Nucleus accumbens (tissue), 56 donors: ENCODE measurements at regions not wholly inside any gene's neighbourhood (a gene's known extent, or its start where the extent isn't known, plus 50 kb on each side); places are given as distances from the start of the nearest gene placed in this dataset.

ENCODE experiments used
- DNase-seq, 56 donors: peaks; one replicate each; lab custom pipeline; 2025; lab: John Stamatoyannopoulos, UW

DNA sequence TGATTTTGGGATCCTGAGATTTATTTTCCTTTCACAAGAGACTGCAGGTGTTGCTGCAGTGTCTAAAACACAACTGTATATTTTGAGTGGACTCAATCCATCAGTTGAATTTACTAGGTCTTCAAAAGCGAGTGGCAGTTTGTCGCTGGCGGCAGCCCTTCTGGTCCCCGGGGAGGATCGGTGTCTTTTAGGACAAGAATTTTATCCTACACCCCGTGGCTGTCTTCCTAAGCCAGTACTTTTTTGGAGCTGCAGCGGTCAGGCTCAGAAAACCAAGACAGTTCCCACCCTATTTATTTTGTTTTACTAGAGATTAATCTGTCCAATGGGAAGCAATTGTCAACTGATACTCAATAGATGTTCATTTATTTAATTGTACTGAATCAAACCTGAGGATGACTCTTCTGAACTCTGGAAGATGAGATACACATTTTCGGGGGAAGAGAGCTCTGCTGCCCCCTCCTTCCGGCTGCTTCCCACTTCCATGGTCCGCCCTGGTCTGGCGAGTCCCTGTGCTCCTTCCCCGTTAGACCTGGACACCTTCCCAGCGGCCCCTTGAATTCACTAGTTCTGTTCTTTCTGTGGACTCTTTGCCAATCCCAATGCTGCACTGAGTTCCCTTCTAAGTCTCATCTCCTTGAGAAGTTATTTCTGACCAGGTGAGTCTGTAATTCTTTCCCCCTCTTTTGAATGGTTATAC is 90.6 kb downstream of the ERMARD start:
- no peak for DNase-seq

DNA sequence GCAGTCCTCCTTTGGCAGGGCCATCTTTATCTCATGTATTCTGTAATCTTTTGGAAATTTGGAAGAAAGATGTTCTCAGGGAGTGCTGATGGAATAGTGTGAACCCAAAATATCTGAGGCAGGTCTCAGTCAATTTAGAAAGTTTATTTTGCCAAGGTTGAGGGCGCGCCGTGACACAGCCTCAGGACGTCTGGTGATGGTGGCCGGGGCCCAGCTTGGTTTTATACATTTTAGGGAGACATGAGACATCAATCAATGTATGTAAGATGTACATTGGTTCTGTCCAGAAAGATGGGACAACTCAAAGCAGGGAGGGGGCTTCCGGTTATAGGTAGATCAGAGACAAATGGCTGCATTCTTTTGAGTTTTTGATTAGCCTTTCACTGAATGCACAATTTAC is 89.8 kb downstream of the ERMARD start:
- DNase-seq: no peak

- DNase-seq: peak in 1 of 56 donors; percentile 57
These were observed 88.6 kb downstream of the ERMARD start for GRCh38 chr6:169839898-169840631.

GRCh38 chr6:169839493-169839892 is 88.1 kb downstream of the ERMARD start:
- no peak for DNase-seq

GRCh38 chr6:169839029-169839481 is 87.6 kb downstream of the ERMARD start:
- DNase-seq: no peak

DNA sequence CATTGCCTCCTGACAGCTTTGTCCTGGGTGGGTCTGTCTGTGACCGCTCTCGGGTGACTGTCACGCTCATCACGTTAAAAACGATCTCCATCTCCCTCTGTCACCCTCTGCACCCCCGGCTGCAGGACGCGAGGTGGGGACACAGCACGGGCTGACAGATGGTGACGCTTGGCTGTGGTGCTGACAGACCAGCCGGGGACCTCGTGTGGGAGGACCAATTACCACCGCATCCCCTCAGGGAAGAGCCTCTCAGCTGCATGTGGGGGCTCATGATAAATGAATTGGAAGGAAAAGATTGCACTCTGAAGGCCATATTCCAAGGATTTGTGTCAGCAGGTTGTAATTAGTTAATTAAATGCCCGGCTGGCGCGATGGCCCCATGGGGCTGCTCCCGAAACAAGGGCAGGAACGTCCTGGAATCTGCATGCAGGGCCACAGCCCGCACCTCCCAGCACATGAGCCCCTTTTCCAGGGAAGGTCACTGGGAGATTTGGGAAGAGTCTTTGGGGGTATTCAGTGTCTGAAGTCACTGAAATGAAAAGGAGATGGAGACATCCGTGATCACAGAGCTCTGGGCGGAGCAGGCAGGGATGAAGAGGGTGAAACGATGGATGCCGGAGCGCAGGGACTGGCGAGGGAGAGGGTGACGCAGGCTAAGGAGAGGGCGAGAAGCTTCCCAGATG is 87.1 kb downstream of the ERMARD start:
- no peak for DNase-seq

DNA sequence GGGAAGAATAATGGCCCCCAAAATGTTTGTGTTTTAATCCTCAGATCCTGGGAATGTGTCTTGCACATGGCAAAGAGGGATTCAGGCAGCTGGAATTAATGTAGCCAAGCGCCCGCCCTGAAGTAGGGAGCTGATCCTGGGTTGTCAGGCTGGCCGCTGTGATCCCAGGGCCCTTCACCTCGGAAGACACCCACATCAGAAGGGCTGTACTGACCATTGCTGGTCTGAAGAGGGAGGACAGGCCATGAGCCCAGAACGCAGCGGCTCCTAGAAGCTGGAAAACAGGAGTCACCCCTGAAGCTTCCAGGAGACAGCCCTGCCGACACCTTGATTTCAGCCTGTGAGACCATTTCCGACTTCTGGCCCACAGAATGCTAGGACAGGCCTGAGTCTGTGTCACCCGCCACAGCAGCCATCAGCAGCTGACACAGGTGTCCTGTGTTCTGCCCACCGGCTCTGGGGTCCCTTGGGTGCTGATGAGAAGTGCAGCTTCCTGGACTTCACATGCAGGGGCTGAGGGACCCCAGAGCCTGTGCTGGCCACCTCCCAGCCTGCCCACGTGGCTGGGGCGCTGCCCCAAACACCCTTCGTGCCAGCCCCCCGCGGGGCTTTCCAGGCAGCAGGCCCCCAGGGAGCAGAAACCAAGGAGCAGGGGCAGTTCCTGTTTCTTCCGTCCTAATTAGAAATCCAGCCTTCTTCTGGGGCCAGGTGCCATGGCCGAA is 86.3 kb downstream of the ERMARD start:
- DNase-seq: no peak

DNA sequence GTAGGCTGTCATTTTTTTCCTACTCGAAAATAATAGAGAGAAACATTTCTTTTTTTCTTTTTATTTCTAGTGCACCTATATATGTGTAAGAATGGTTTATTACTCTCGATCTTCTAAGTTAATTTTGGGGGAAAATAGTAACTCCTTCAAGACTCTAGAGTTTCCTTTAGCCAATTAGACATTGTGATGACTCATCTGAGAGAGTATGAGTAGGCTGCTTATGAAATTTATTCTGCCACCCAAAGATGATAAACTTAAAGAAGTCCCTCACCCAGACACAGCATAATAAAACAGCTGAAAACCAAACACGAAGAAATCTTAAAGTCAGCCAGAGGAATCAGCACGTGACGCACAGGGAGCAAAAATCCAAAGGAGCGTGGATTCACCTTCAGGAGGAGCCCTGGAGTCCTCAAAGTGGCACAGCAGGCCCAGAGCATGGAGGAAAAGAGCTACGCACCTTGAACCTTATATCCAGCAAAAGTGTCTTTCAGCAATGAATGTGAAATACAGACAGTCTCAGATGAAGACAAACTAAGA is 81.9 kb downstream of the ERMARD start:
- DNase-seq: no peak

GRCh38 chr6:169832247-169832948 is 81.0 kb downstream of the ERMARD start:
- no peak for DNase-seq

GRCh38 chr6:169831450-169832246 is 80.2 kb downstream of the ERMARD start:
- peak in 50 of 56 donors; percentile 18 to 85 (median 56) for DNase-seq
